ENCODE measurements at regions not wholly inside any gene's neighbourhood (a gene's known extent, or its start where the extent isn't known, plus 50 kb on each side); places are given as distances from the start of the nearest gene placed in this dataset.
A peak's percentile ranks its signal among the peaks of the same experiment; 100 is the strongest.

- DNase-seq = no peak
Measured at GRCh38 chr11:110918351-110918750, 206.1 kb upstream of the ARHGAP20 start.

GRCh38 chr11:110912437-110912836 is 200.2 kb upstream of the ARHGAP20 start:
- no peak for DNase-seq

GRCh38 chr11:110910384-110910783 is 198.1 kb upstream of the ARHGAP20 start:
- no peak for DNase-seq

- peak; percentile 23 for DNase-seq
Measured at GRCh38 chr11:110909336-110909735, 197.1 kb upstream of the ARHGAP20 start.

GRCh38 chr11:110908401-110909105 is 196.3 kb upstream of the ARHGAP20 start:
- DNase-seq = peak; percentile 77

GRCh38 chr11:110907629-110908028 is 195.4 kb upstream of the ARHGAP20 start:
- DNase-seq = peak; percentile 97

GRCh38 chr11:110903830-110904229 is 191.6 kb upstream of the ARHGAP20 start:
- DNase-seq = peak; percentile 78

- DNase-seq = no peak
Measured at GRCh38 chr11:110903378-110903777, 191.1 kb upstream of the ARHGAP20 start.

GRCh38 chr11:110901441-110901840 is 189.2 kb upstream of the ARHGAP20 start:
- DNase-seq = no peak

GRCh38 chr11:110900426-110900825 is 188.2 kb upstream of the ARHGAP20 start:
- DNase-seq = no peak

GRCh38 chr11:110897035-110897434 is 184.8 kb upstream of the ARHGAP20 start:
- peak; percentile 84 for DNase-seq

- peak; percentile 80 for DNase-seq
Measured at GRCh38 chr11:110896358-110896757, 184.1 kb upstream of the ARHGAP20 start.

GRCh38 chr11:110894224-110894623 is 182.0 kb upstream of the ARHGAP20 start:
- no peak for DNase-seq

- DNase-seq = no peak
Measured at GRCh38 chr11:110892741-110893285, 180.6 kb upstream of the ARHGAP20 start.

GRCh38 chr11:110891411-110891810 is 179.2 kb upstream of the ARHGAP20 start:
- DNase-seq = peak; percentile 48

- no peak for DNase-seq
Measured at GRCh38 chr11:110890995-110891394, 178.8 kb upstream of the ARHGAP20 start.

- DNase-seq = no peak
Measured at GRCh38 chr11:110886288-110886970, 174.2 kb upstream of the ARHGAP20 start.

- peak; percentile 10 for DNase-seq
Measured at GRCh38 chr11:110883256-110883655, 171.0 kb upstream of the ARHGAP20 start.

- DNase-seq = peak; percentile 16
Measured at GRCh38 chr11:110878513-110878912, 166.3 kb upstream of the ARHGAP20 start.

GRCh38 chr11:110874437-110875030 is 162.3 kb upstream of the ARHGAP20 start:
- DNase-seq = no peak

- DNase-seq = no peak
Measured at GRCh38 chr11:110873975-110874374, 161.7 kb upstream of the ARHGAP20 start.

- no peak for DNase-seq
Measured at GRCh38 chr11:110870816-110871522, 158.7 kb upstream of the ARHGAP20 start.

- no peak for DNase-seq
Measured at GRCh38 chr11:110867951-110868350, 155.7 kb upstream of the ARHGAP20 start.

Data from fibroblast of skin of right quadriceps (primary cell).